SKM-1 treated with dmso at 0.1 percent for 144 hours (cell line): ENCODE measurements at regions not wholly inside any gene's neighbourhood (a gene's known extent, or its start where the extent isn't known, plus 50 kb on each side); places are given as distances from the start of the nearest gene placed in this dataset.
"Not testable (repeated sequence)": the region's sequence is repeated elsewhere in the genome, so short reads cannot be mapped to it uniquely, and the experiment has no call there.

Source experiments
- DNase-seq: peaks from one replicate; lab custom pipeline; 2025; ENCODE audit not compliant: unreplicated experiment; lab: John Stamatoyannopoulos, UW

- DNase-seq = not testable (repeated sequence)
These were observed 344.7 kb upstream of the CLEC14A start for GRCh38 chr14:38600572-38600971.

- DNase-seq = no peak
These were observed 337.6 kb upstream of the CLEC14A start for GRCh38 chr14:38593476-38593875.

- DNase-seq = no peak
These were observed 337.0 kb upstream of the CLEC14A start for GRCh38 chr14:38592764-38593442.

GRCh38 chr14:38589747-38590350, 334.0 kb upstream of the CLEC14A start:
- DNase-seq = no peak

GRCh38 chr14:38583471-38583870, 327.6 kb upstream of the CLEC14A start:
- DNase-seq = no peak

- DNase-seq = no peak
These were observed 322.4 kb upstream of the CLEC14A start for GRCh38 chr14:38578278-38578681.

GRCh38 chr14:38567703-38568102, 311.8 kb upstream of the CLEC14A start:
- DNase-seq = no peak

- DNase-seq = no peak
These were observed 305.8 kb upstream of the CLEC14A start for GRCh38 chr14:38561657-38562056.

GRCh38 chr14:38559711-38560110, 303.8 kb upstream of the CLEC14A start:
- no peak for DNase-seq

GRCh38 chr14:38557391-38557790, 301.5 kb upstream of the CLEC14A start:
- not testable (repeated sequence) for DNase-seq

GRCh38 chr14:38556252-38556651, 300.4 kb upstream of the CLEC14A start:
- DNase-seq = no peak

- no peak for DNase-seq
These were observed 298.1 kb upstream of the CLEC14A start for GRCh38 chr14:38554026-38554425.

GRCh38 chr14:38553586-38553985, 297.7 kb upstream of the CLEC14A start:
- no peak for DNase-seq

- no peak for DNase-seq
These were observed 293.7 kb upstream of the CLEC14A start for GRCh38 chr14:38549564-38549963.

GRCh38 chr14:38547961-38548490, 292.1 kb upstream of the CLEC14A start:
- DNase-seq = no peak

GRCh38 chr14:38546932-38547551, 291.1 kb upstream of the CLEC14A start:
- DNase-seq = no peak

- no peak for DNase-seq
These were observed 288.9 kb upstream of the CLEC14A start for GRCh38 chr14:38544776-38545175.

- not testable (repeated sequence) for DNase-seq
These were observed 288.0 kb upstream of the CLEC14A start for GRCh38 chr14:38543851-38544250.

- DNase-seq = not testable (repeated sequence)
These were observed 282.2 kb upstream of the CLEC14A start for GRCh38 chr14:38538053-38538452.

- no peak for DNase-seq
These were observed 280.6 kb upstream of the CLEC14A start for GRCh38 chr14:38536376-38537038.

- DNase-seq = no peak
These were observed 272.7 kb upstream of the CLEC14A start for GRCh38 chr14:38528582-38528981.

- DNase-seq = no peak
These were observed 271.6 kb upstream of the CLEC14A start for GRCh38 chr14:38527502-38527878.
